Femur (tissue), 1 donor: ENCODE measurements at regions not wholly inside any gene's neighbourhood (a gene's known extent, or its start where the extent isn't known, plus 50 kb on each side); places are given as distances from the start of the nearest gene placed in this dataset.

Experiments used
- DNase-seq: peaks from one replicate; pipeline ENCODE4 v3.0.0-alpha.2; 2017

DNA sequence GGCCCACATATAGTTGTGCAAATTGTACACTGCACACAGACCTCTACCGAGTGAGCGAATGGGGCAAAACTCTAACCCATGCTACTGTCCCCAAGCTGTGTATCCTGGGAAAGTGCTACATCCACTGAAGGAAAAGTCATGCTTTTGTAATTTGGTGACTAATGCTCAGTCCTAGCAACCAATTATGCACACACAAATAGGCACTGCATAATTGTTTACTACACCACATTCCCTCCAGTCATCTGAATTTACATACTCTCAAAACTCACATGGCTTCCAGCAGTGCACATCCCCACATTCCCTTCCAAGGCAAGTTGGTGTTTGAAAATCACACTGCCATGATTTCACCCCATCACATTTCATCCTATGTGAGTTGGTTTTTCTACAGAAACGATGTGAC lies 125.9 kb upstream of the OSMR start:
- no peak for DNase-seq

DNA sequence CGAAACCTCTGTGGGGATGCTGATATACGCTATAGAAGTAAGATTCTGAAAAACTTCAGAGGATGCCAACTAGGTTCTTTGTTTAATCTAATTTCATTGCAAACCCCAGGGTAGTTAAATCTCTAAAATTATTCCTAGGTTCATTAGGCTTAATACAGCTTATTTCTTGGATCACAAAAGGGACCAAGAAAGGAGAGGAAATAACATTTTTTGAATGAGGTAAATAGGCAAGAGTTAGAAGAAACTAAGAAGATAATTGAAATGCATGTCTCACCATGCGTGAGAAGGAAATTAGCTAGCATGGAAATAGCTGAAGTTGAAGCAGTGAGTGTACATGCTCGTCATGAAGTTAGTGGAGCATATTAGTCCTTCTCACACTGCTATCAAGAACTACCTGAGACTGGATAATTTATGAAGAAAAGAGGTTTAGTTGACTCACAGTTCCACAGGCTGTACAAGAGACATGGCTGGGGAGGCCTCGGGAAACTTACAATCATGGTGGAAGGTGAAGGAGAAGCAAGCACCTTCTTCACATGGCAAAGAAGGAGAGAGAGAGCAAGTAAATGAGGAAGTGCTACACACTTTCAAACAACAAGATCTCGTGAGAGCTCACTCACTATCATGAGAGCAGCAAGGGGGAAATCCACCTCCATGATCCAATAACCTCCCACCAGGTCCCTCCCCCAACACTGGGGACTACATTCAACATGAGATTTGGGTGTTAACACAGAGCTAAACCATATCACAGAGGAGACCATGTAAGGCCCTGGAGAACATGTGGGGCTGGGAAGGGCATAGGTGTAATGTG lies 125.1 kb upstream of the OSMR start:
- no peak for DNase-seq

DNA sequence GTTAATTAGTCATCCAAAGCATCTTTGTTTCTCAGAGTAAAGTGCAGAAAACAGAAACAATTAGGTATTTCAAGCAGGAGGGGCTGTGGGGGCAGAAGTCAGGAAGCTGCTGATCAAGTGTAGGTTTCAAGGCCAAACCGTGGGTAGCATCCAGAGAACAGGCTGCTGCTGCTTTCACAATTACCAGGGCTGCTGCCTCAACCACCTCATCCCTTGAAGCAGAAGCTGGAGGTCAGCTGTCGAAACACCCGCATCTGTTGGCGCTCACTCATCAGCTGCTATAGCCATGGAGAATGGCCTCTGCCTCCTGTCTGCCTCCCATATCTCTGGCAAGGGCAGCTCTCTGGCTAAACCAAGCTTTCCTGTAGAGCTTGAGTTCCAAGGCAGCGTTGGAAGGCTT lies 122.9 kb upstream of the OSMR start:
- no peak for DNase-seq

DNA sequence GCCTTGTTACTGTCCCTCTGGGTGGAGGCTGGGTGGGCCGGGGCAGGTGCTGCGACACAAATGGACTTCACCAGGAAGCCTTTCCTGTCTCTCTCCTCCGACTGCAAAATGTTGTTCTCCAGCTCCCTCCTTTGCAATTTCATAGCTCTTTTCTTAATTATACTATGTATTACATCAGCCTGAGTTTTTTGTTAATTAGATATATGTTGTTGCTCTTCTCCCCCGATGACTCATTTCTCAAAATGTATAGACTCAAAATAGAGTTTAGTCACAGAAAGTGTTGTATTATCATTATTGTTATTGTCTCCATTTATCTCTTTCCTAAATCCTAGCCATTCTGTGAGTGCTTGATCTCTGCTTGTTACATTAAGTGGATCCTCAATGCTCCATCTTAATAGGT lies 122.4 kb upstream of the OSMR start:
- no peak for DNase-seq

DNA sequence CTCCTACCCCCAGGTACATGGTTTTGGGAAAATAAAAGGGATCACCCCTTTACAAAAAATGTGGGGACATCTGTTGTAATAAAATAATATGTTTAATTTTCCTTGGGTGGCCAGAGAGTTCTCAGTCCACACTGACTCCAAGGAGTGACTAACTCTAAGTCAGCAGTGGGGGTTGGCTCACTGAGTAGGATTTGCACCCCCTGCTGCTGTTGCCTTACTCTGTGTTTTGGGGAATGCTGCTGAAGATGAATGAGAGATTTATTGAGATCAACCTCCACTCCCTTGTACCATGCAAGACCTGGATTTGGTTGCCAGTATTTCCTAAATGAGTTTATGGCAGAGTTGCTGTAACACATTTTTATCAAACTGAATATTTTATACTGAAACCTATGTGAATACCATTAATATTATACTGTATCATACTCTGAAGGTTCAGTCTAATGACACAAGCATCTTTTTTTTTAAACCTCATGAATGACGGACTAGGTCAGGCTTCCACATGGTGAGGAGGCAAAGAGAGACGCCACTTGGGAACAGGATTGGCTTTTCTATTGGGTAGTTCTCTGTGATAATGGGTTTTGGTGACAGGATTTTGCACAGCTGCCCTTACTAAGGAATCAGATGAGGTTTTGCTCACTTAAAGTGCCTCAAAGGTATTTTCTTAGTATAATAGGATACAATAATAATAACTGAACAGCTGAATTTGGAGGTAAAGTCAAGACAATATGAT lies 121.3 kb upstream of the OSMR start:
- no peak for DNase-seq

DNA sequence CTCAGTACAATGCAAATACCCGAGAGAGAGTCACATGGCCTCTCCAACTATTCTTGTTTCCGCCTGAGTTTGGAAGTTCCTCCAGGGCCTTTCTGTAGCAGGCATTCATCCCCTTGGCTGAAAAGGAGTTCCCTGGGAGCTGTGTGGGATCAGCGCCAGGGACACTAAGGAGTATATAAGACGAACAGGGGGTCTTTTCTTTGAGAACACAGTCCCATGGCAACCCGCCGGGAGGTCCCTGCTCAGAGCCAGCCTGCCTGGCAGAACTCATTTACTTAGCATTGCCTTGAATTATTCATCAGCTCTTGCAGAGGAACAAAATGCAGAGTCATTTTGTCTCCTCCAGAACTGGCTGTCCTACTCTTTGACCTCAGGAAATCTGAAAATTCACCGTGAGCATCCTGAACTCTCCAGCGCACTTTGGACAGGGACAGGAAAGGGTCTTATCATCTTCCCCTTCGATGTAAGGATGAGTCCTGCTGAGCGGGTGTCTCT lies 120.4 kb upstream of the OSMR start:
- DNase-seq: peak; percentile 40

DNA sequence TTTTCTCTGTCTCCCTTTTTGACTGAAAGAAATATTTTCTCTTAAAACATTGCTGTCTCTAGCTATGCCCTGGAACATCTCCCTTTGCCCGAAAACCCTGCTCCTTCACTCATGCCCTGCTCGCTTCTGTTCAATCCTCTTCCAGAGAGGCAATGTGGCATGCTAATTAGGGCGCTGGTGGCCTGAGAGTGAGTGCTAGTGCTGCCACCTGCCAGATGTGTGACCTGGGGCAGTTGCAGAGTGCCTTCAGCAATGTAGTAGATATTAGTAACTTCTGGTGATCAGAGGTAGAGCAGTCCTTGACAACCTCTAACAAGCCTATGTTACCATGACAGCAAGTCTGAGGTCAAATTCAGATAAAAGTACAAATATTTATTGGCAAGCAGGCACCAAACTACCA lies 119.5 kb upstream of the OSMR start:
- DNase-seq: no peak

DNA sequence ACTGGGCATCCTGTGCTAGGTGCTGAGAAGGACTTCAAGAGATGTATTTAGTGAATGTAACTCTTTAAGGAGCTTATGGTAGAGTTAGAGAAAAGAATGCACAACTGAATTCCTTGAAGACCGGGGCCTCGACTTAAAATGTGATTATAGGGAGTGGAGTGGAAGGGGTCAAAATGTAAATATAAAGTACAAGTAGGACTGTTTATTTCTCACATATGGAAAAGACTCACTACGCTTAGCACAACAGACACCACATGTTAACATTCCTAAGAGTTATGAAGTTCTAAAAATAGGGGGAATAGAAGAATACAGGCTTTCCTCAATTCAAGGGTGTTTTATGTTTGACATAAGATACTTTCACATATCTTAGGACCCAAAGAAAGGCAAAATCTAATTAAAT lies 117.8 kb upstream of the OSMR start:
- no peak for DNase-seq

DNA sequence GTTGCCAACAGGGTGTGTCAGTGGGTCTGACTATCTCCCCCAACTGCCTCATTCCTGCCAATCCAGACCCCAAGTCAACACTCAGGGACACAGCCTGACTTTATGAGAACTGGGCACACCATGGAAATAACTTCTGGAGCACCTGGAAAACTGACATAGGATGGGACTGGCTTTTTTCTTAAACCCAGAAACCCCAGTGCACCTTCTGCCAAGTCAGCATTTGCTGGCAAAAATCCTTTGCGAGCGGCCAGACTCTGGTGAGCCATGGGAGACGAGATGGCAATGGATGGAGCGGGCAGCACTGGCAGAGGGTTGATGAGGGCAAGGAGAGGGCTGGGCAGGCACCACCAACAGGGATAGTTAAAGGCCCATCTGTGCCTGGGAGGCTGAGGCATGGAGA lies 114.4 kb upstream of the OSMR start:
- no peak for DNase-seq

DNA sequence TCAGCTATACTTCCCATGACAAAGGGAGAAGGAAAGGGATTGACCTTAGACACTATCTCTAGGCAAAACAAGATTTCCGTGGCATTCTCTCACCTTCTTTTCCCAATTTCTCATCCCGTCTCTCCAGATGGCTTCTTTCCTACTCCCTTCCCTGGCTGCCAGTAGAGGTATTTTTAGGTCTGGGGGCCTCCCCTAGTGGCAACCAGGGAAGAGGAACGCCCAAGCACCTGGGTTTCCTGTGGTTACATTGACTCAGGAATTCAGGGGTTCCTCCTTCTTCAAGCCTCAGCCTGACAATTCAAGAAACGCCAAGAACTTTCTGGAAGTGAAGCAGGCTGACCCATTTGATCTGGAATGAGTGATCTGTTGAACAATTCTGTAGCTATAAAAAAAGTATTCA lies 111.5 kb upstream of the OSMR start:
- DNase-seq: no peak

DNA sequence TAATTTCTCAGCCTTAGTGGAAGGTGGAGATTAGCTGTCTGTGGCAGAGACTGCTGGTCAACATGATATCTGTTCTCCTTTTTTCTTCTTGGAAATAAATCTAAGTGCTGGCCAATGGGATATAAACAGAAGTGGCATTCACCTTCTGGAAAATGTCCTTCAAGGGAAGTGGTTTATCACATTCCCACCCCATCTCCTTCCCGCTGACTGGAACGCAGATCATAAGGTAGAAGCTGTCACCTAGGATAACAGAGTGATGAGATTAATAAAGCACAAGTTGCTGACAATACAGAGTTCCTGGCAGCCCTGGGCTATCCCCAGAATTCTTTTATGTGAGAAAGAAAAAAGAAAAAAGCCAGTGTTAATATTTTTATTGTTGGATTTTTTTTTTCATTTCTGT lies 109.7 kb upstream of the OSMR start:
- no peak for DNase-seq

DNA sequence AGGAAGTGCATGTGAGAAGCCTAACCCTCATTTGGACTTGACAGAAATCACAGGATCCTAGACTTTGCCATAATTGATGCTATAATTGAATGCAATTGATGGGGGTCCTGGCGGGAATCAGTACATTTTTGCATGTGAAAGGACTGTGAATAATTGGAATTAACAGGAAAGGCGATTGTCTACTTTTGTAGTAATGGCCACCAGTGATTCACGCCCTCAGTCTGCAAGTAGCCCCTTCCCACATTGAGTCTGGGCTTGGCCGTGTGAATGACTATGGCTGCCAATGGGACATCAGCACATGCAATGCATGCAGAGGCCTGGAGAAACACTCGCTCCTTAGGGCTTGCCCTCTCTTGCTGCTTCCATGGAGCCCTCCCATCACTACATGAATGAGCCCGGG lies 107.8 kb upstream of the OSMR start:
- DNase-seq: no peak

DNA sequence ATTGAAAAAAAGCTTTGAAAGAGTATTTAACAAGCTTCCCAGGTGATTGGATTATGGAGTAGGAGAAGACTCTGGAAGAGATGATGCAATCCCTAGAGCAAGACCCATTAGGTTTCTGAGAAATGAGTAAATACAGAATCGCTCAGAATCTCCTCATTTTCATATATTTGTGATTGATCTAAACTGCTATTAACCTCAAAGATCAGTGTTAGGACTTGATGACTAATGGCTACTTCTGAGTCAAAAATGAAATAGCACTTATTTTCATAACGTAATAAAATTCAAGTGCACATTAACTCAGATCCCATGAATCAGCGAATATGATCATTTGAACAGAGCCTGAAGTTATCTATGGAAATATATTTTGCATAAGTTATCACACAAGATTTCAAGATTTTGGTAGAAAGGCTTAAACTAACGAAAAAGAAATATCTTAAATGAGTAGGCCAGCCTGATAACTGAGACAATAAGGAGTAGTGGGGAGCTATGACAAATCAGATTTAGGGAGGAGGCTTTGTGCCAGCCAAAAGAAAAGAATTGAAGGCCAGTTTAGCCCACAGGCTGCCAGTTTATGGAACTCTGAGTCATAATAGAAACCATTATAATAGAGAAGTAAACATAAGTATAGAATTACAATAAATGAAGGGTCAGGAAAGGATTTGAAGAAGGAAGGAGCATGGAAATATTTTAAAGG lies 106.7 kb upstream of the OSMR start:
- DNase-seq: no peak

DNA sequence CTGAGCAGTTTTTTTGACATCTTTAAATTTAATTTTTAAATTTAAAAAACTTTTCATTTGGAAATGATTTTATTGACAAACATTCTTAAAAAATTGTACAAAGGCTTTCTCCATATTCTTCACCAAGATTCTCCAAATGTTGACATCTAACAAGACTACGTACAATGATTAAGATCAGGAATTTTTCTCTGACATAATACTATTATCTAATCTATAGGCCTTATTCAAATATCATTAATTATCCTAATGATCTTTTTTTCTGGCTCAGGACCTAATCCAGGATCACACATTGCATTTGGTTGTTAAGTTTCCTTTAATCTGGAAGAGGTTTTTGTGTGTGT lies 106.1 kb upstream of the OSMR start:
- DNase-seq: no peak

DNA sequence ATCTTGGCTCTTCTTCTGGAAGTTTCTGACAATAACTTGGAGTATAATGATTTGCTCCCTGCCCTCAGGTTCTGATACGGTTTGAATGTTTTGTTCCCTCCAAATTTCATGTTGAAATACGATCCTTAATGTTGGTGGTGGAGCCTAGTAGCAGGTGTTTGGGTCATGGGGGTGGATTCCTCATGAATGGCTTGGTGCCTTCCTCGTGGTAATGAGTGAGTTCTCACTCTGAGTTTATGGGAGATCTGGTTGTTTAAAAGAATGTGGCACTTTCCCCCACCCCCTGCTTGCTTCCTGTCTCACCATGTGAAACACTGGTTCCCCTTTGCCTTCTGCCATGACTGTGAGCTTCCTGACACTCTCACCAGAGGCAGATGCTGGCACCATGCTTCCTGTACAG lies 103.0 kb upstream of the OSMR start:
- no peak for DNase-seq

DNA sequence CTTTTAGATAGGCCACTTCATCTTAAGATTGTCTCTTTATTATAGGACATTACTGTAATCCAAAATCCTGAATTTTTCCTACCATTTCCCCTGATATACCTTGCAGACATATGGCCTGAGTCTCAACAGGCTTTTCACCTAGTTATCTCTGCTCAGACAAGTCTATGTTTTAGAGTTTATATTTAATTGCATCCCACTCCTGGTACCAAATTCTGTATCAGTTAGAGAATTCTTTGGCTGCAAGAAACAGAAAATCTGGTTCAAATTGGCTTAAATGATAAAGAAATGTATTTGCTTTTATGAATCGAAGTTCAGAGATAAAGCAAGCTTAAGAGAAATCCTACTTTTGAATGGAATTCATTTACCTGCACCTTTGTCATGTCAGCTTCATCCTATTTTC lies 102.2 kb upstream of the OSMR start:
- DNase-seq: no peak

DNA sequence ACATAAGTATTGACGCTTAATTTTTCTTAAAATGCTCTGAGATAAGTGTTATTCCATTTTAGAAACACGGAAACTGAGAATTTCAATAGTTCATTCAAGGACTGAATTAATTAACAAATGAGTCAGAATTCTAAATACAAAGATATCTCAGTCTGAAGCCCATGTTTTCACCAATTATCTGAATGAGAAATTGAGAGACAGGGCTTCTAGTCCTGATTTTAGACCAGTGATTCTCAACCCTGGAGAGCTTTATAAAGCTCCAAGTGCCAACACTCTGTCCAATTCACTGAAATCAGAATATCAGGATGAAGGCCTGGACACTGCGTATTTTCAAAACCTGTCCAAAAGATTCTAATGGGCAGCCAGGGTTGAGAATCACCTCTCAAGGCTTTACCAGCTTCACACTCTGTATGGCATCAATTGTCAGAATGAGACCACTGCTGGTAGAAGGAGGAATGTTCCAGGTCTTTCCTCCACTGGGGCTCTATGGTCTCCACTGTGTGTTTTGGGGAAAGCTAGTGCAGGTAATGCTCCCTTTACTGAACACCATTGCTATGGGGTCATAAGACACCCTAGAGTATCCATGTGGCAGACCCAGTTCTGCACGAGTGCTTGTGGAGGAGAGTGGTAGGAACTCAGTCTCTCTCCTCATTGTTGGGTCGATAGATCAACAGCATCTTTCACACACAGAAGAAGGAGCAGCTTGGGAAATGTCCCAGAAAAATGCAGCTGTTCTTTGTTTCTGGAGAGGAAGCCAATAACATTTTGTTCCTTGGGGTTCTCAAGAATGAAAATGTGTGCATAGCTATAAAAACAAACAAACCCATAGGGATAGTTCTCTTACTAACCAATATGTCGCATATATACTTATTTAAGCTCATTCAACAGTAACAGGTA lies 99.7 kb upstream of the OSMR start:
- no peak for DNase-seq

DNA sequence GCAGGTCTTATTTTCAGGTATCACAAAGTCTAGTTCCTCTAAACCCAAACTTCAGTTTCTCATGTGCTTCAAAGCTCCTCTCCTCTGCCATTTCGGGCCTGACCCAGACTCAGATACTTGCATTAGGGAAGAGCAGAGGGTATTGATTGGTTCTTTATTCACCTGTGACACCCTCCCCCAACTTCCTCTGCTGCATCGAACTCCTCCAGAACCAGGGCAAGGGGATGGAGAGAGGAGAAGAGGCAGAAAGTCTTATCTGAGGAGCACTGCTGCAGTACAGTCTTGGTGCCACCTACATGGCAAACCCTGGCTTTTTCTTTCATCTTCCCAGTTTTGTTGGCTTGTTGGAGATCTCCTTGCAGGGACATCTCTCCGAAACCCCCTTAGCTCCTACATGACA lies 96.0 kb upstream of the OSMR start:
- DNase-seq: no peak

DNA sequence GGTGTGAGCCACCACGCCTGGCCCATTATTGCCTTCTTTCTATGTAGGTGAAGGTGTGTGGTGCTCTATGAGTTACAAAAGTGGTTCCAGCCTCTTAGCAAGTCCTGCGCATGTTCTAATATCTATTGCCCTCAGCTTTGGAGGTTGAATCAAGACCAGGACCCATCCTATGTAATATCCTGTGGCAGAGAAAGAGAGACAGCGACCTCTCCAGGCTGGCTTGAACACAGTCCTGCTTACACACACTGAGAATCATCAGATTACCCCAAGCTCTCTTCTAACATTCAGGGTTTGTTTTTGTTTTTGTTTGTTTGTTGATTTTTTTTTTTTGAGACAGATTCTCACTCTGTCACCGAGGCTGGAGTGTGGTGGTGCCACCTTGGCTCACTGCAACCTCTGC lies 94.7 kb upstream of the OSMR start:
- no peak for DNase-seq

DNA sequence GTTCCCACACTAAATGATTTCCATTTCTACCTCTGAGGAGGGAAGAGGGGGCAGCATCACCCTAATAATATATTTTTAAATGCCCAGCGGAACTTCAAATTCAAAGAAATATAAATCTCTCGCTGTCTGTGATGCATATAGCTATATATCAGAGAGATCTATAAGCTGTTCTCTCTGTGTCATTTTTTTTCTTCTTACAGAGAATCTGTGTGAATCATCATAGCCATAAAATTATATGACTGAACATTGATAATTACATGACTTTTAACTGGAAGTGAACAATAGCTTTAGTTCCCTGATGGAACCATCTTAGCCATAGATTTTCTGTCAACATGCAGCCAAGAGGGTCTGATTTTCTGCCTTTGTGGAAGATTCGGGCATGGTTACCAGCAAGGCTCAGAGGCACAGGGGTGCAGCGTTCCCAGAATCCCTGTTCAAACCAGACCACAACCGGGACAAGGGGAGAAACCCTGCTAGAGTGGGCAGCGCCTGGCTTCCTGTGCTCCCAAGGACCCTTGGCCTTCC lies 93.7 kb upstream of the OSMR start:
- no peak for DNase-seq

DNA sequence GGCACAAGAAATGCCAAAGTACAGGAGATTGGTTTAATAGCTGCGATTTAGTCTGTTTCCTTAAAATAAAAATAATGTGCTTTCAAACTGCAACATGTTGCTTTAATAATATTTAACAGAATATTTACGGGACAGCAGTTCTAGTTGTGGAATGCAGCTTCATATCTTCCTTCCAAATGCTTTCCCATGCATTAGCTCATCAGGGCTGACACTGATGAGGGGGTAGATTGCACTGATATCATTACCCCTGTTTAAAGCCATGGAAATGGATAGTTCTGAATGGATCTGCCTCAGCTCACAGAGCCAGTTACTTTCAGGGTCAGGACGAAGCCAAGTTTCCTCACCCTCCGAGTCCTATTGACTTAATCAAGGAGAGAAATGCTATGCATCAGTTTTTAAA lies 93.2 kb upstream of the OSMR start:
- no peak for DNase-seq

DNA sequence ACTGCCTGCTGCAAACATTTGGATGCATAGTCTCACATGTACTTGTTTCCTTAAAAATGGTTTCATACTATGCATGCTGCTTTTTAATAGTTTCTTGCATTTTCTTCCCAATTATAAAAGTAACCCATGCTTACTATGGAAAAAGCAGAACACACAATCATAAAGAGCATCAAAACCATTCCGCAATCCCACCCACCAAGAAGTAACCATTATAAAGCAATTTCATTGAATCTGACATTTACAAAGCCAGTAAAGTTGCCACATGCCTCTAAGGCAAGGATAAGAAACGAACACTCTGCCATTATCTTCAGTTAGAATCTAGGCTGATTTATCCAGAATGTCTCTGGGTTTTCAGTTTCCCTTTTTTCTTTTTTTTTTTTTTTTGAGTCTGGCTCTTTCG lies 92.7 kb upstream of the OSMR start:
- DNase-seq: no peak

DNA sequence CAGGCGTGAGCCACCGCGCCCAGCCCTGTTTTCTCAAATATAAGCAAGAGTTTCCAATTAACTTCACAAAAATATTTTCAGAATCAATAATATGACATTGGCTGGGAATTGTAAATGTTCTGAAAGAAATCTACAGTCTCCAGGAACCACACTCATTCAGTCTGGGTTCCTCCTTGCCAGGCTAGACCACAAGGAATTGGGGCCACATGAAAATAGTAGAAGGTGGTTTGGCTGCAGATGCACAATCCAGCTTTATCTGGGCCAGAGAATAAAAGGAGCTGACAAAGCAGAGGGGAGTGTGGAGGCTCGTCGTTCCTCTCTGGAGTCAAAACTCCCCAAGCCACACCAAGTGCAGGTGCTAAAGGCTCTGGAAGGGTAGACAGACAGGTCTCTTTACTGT lies 92.0 kb upstream of the OSMR start:
- no peak for DNase-seq
